Stimulated activated effector memory CD8-positive, alpha-beta T cell treated with anti-CD3 and anti-CD28 coated beads, Interleukin-12 subunit alpha, Interleukin-12 subunit beta, amount 100 ng/mL, for 72 hours (primary cell): ENCODE measurements at regions not wholly inside any gene's neighbourhood (a gene's known extent, or its start where the extent isn't known, plus 50 kb on each side); places are given as distances from the start of the nearest gene placed in this dataset.
"Not testable (repeated sequence)": the region's sequence is repeated elsewhere in the genome, so short reads cannot be mapped to it uniquely, and the experiment has no call there.

ENCODE experiments used
- ATAC-seq: fragments of 150-1000 bp; cut with Tn5 transposase; 2 replicates; pipeline ENCODE4 v1.10.0; 2021
- DNase-seq, 2 donors: peaks; one replicate each; pipeline ENCODE4 v3.0.0; 2021 to 2022; ENCODE audit warnings: low spot score in 2 of 2
- H3K27ac Mint-ChIP-seq: one replicate; pipeline ENCODE4 v1.8.0; 2022; ENCODE audit warnings: mild to moderate bottlenecking, mixed read lengths
- H3K36me3 Mint-ChIP-seq: one replicate; pipeline ENCODE4 v1.8.0; 2022; ENCODE audit warnings: mild to moderate bottlenecking, mixed read lengths
- H3K4me1 Mint-ChIP-seq: one replicate; pipeline ENCODE4 v1.8.0; 2022; ENCODE audit warnings: mixed read lengths
- H3K4me3 Mint-ChIP-seq: one replicate; pipeline ENCODE4 v1.8.0; 2022; ENCODE audit warnings: mild to moderate bottlenecking, mixed read lengths
- H3K9me3 Mint-ChIP-seq: one replicate; pipeline ENCODE4 v1.8.0; 2022; ENCODE audit warnings: mixed read lengths

GRCh38 chr18:78798402-78799175 lies 181.0 kb upstream of the SALL3 start:
- no peaks in the 10 kb centered on the region for H3K9me3 Mint-ChIP-seq
- ATAC-seq (no peak), DNase-seq (no peak)
- H3K36me3 Mint-ChIP-seq: no peaks in the 10 kb centered on the region
- H3K27ac Mint-ChIP-seq: no peak overlapping the region
- H3K4me1 Mint-ChIP-seq: no peaks in the 10 kb centered on the region
- H3K4me3 Mint-ChIP-seq: no peak overlapping the region

- H3K36me3 Mint-ChIP-seq: no peaks in the 10 kb centered on the region
- no peak overlapping the region for H3K27ac Mint-ChIP-seq
- ATAC-seq (peak; percentile 17), DNase-seq (no peak)
- no peak overlapping the region for H3K4me3 Mint-ChIP-seq
- H3K9me3 Mint-ChIP-seq: no peaks in the 10 kb centered on the region
- H3K4me1 Mint-ChIP-seq: no peaks in the 10 kb centered on the region
These were observed 180.1 kb upstream of the SALL3 start for GRCh38 chr18:78799382-78800089.

DNA sequence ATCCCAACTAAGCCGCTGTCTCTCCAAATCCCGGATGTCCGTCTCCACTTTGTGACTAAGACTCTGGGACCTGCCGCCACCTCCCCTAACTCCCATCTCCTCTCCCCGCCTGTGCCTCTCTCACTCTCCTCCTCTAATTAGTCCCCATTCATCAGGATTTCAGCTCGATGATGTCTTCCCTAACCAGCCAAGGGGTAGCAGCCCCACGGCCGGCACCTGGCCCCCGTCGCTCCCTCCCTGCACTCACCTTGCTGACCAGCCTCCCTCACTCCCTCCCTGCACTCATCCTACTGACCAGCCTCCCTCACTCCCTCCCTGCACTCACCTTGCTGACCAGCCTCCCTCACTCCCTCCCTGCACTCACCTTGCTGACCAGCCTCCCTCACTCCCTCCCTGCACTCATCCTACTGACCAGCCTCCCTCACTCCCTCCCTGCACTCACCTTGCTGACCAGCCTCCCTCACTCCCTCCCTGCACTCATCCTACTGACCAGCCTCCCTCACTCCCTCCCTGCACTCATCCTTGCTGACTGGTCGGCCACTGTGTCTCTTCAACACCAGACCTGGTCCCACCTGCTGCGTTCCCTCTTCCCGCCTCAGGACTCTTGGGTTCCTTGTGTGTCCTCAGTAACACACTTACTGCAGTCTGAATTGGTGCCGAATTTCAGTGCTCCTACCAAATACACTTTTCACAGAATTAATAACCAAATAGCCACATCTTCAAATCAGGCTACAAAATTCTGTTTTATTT lies 179.3 kb upstream of the SALL3 start:
- not testable (repeated sequence) for H3K9me3 Mint-ChIP-seq, DNase-seq, H3K4me3 Mint-ChIP-seq, H3K36me3 Mint-ChIP-seq, H3K27ac Mint-ChIP-seq, H3K4me1 Mint-ChIP-seq, ATAC-seq

- Mint-ChIP-seq H3K27ac (no peak overlapping the region), H3K4me3 (no peak overlapping the region), H3K36me3 (no peaks in the 10 kb centered on the region), H3K9me3 (no peaks in the 10 kb centered on the region), H3K4me1 (no peaks in the 10 kb centered on the region)
- DNase-seq (no peak), ATAC-seq (no peak)
These were observed 178.6 kb upstream of the SALL3 start for GRCh38 chr18:78801011-78801410.

GRCh38 chr18:78803104-78803503 lies 176.5 kb upstream of the SALL3 start:
- Mint-ChIP-seq H3K27ac (no peak overlapping the region), H3K4me3 (no peak overlapping the region), H3K36me3 (no peaks in the 10 kb centered on the region), H3K9me3 (no peaks in the 10 kb centered on the region), H3K4me1 (no peaks in the 10 kb centered on the region)
- DNase-seq: no peak
- no peak for ATAC-seq

DNA sequence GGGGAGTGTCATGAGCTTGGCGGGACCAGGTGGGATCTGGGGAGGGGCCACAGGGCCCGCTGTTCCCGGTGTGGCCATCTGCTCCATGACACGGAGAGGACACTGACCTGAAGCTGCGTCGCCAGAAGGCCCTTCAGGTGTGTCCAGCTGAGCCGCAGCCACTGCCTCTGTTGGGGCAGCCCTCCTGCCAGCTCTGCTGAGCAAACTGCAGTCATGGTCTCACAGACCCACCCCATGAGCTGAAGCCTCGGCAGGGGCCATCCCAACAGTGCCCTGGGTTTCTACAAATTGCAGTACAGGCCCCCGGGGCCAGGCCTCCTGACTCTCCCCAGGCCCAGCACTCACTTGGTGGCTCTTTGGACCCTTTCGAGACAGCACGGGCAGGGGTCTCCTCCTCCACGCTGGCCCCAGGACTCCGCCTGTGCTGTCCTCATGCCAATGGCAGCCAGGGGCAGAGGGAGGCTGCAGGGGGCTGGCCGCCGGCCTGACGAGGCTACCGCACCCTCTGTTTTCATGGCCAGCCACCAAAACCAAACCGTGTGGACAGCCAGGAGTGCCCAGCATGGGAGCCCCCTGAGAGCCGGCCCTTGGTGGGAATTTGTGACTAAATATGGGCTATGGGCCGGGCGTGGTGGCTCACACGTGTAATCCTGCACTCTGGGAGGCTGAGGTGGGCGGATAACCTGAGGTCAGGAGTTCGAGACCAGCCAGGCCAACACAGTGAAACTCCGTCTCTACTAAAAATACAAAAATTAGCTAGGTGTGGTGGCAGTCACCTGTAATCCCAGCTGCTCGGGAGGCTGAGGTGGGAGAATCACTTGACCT lies 175.2 kb upstream of the SALL3 start:
- no peak overlapping the region for H3K27ac Mint-ChIP-seq
- H3K36me3 Mint-ChIP-seq: no peaks in the 10 kb centered on the region
- DNase-seq (no peak), ATAC-seq (no peak)
- H3K4me3 Mint-ChIP-seq: no peak overlapping the region
- H3K4me1 Mint-ChIP-seq: no peaks in the 10 kb centered on the region
- no peaks in the 10 kb centered on the region for H3K9me3 Mint-ChIP-seq

DNA sequence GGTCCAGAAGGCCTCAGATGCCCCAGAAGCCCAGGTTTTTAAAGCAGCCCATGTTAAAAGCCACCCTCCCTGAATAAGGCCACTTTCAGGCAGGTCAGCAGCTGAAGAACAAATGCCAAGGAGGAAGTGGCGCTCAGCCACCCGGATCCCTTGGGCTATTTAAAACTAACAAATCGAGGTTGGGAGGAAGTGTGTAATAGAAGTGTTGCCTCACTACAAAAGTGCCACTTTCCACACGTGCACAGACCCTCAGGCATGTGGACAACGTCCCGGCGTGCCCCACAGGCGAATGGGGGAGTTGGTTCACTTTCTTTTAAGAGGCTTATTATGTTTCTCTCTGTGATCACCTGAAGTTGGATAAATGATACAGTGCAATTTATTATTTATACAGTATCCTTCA lies 173.8 kb upstream of the SALL3 start:
- Mint-ChIP-seq H3K4me1 (no peaks in the 10 kb centered on the region), H3K4me3 (no peak overlapping the region), H3K36me3 (no peaks in the 10 kb centered on the region), H3K9me3 (peaks cover 3% of the 10 kb centered on the region), H3K27ac (no peak overlapping the region)
- DNase-seq (no peak), ATAC-seq (no peak)

- DNase-seq (no peak), ATAC-seq (no peak)
- no peaks in the 10 kb centered on the region for H3K36me3 Mint-ChIP-seq
- no peak overlapping the region for H3K27ac Mint-ChIP-seq
- peaks cover 3% of the 10 kb centered on the region for H3K9me3 Mint-ChIP-seq
- H3K4me3 Mint-ChIP-seq: no peak overlapping the region
- no peaks in the 10 kb centered on the region for H3K4me1 Mint-ChIP-seq
These were observed 171.9 kb upstream of the SALL3 start for GRCh38 chr18:78807668-78808067.

- no peak overlapping the region for H3K27ac Mint-ChIP-seq
- H3K9me3 Mint-ChIP-seq: peaks cover 3% of the 10 kb centered on the region
- ATAC-seq (no peak), DNase-seq (no peak)
- no peaks in the 10 kb centered on the region for H3K36me3 Mint-ChIP-seq
- no peaks in the 10 kb centered on the region for H3K4me1 Mint-ChIP-seq
- H3K4me3 Mint-ChIP-seq: no peak overlapping the region
These were observed 169.8 kb upstream of the SALL3 start for GRCh38 chr18:78809845-78810244.

- ATAC-seq: no peak
- no peaks in the 10 kb centered on the region for H3K4me1 Mint-ChIP-seq
- no peak overlapping the region for H3K27ac Mint-ChIP-seq
- DNase-seq: no peak
- H3K36me3 Mint-ChIP-seq: no peaks in the 10 kb centered on the region
- peaks cover 3% of the 10 kb centered on the region for H3K9me3 Mint-ChIP-seq
- no peak overlapping the region for H3K4me3 Mint-ChIP-seq
These were observed 168.9 kb upstream of the SALL3 start for GRCh38 chr18:78810706-78811105.

DNA sequence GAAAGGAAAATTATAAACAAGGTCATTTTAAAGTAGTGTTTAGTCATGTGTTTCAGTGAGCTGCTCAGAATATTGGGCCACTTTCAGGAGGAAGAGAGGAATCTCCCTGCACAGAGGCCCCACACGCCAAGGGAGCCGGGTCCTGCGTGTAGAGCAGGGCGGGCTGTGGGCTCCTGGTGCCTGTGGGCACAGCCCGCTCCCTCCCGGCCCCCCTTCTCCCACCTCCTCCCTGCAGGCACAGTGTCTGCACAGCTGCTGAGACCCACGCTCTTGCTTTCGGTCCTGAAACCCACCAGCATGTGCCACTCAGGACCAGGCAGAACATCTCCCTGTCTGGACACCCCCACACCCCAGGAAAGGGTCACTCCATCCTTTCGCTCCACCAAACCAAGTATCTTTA lies 167.6 kb upstream of the SALL3 start:
- no peak overlapping the region for H3K27ac Mint-ChIP-seq
- H3K36me3 Mint-ChIP-seq: no peaks in the 10 kb centered on the region
- no peak overlapping the region for H3K4me3 Mint-ChIP-seq
- H3K9me3 Mint-ChIP-seq: peaks cover 3% of the 10 kb centered on the region
- no peak for ATAC-seq
- no peaks in the 10 kb centered on the region for H3K4me1 Mint-ChIP-seq
- no peak for DNase-seq

DNA sequence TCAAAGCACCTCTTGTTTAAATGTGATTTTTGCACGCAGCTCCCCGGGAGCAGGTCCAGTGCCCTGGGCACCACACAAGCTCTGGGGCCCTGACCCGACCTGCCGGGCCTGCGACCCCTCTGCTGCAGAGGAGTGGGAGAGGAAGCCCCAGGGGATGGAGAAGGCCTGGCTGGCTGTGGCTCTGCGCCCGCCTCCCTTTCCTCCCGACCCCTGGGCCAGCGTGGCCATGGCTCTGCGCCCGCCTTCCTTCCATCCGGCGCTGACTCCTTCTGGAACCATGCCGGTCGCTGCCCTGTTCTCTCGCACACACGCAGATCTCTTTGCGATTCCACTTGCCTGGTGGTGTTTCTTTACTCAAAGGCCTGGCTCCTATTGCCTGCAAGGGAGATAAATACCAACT lies 166.5 kb upstream of the SALL3 start:
- no peak for DNase-seq
- Mint-ChIP-seq H3K4me1 (no peaks in the 10 kb centered on the region), H3K36me3 (no peaks in the 10 kb centered on the region), H3K4me3 (no peak overlapping the region), H3K27ac (no peak overlapping the region), H3K9me3 (peaks cover 3% of the 10 kb centered on the region)
- ATAC-seq: no peak

- Mint-ChIP-seq H3K4me1 (no peaks in the 10 kb centered on the region), H3K36me3 (no peaks in the 10 kb centered on the region), H3K9me3 (peaks cover 3% of the 10 kb centered on the region), H3K4me3 (no peak overlapping the region), H3K27ac (no peak overlapping the region)
- DNase-seq: no peak
- ATAC-seq: no peak
These were observed 165.5 kb upstream of the SALL3 start for GRCh38 chr18:78813936-78814710.

GRCh38 chr18:78814766-78815165 lies 164.9 kb upstream of the SALL3 start:
- no peak overlapping the region for H3K27ac Mint-ChIP-seq
- H3K4me3 Mint-ChIP-seq: no peak overlapping the region
- H3K36me3 Mint-ChIP-seq: no peaks in the 10 kb centered on the region
- peaks cover 3% of the 10 kb centered on the region for H3K9me3 Mint-ChIP-seq
- DNase-seq (no peak), ATAC-seq (no peak)
- no peaks in the 10 kb centered on the region for H3K4me1 Mint-ChIP-seq
